ENCODE measurements at regions not wholly inside any gene's neighbourhood (a gene's known extent, or its start where the extent isn't known, plus 50 kb on each side); places are given as distances from the start of the nearest gene placed in this dataset.

GRCh38 chr4:165748321-165748720 lies 124.7 kb upstream of the TLL1 start:
- Histone ChIP-seq H3K4me1 (no peaks in the 10 kb centered on the region), H3K4me3 (no peak overlapping the region), H3K36me3 (no peaks in the 10 kb centered on the region), H3K27me3 (no peaks in the 10 kb centered on the region), H3K9me3 (no peaks in the 10 kb centered on the region), H3K27ac (no peak overlapping the region)
- TF ChIP-seq POLR2A (IDR thresholded peaks at IDR 0.05), result no peak
- no peak for TF ChIP-seq CTCF (IDR thresholded peaks at IDR 0.05)
- 50 to 71% (median 61%) methylated on average over 1 of the region's 1 CpG for WGBS, 4 donors
- ATAC-seq (no peak), DNase-seq (no peak)
- intact Hi-C loops (cut with DNase I), result no loop called here

GRCh38 chr4:165751882-165752281 lies 121.2 kb upstream of the TLL1 start:
- Histone ChIP-seq H3K4me3 (no peak overlapping the region), H3K4me1 (no peaks in the 10 kb centered on the region), H3K27ac (no peak overlapping the region), H3K27me3 (no peaks in the 10 kb centered on the region), H3K9me3 (no peaks in the 10 kb centered on the region), H3K36me3 (no peaks in the 10 kb centered on the region)
- ATAC-seq (no peak), DNase-seq (no peak)
- WGBS, 4 donors, result 57 to 64% (median 59%) methylated on average over 4 of the region's 4 CpGs
- intact Hi-C loops (cut with DNase I), result no loop called here
- no peak for TF ChIP-seq CTCF (IDR thresholded peaks at IDR 0.05)
- TF ChIP-seq POLR2A (IDR thresholded peaks at IDR 0.05), result no peak

GRCh38 chr4:165754664-165755063 lies 118.4 kb upstream of the TLL1 start:
- intact Hi-C loops (cut with DNase I), result no loop called here
- Histone ChIP-seq H3K36me3 (no peaks in the 10 kb centered on the region), H3K4me3 (no peak overlapping the region), H3K27me3 (no peaks in the 10 kb centered on the region), H3K27ac (no peak overlapping the region), H3K4me1 (peaks cover 0 to 6% (median 0%) of the 10 kb centered on the region in 12 donors), H3K9me3 (no peaks in the 10 kb centered on the region)
- TF ChIP-seq POLR2A (IDR thresholded peaks at IDR 0.05) (no peak), CTCF (IDR thresholded peaks at IDR 0.05) (no peak)
- WGBS, 4 donors, result 80 to 88% (median 84%) methylated on average over 4 of the region's 4 CpGs
- ATAC-seq, result no peak
- no peak for DNase-seq

GRCh38 chr4:165756836-165757235 lies 116.2 kb upstream of the TLL1 start:
- no peaks in the 10 kb centered on the region for H3K27me3 ChIP-seq
- WGBS, 4 donors, result 74 to 86% (median 86%) methylated on average over 1 of the region's 1 CpG
- ATAC-seq, result no peak
- no peak overlapping the region for H3K27ac ChIP-seq
- peaks cover 0 to 6% (median 0%) of the 10 kb centered on the region in 12 donors for H3K4me1 ChIP-seq
- intact Hi-C loops (cut with DNase I), result no loop called here
- TF ChIP-seq CTCF (IDR thresholded peaks at IDR 0.05) (no peak), POLR2A (IDR thresholded peaks at IDR 0.05) (no peak)
- no peak overlapping the region for H3K4me3 ChIP-seq
- no peaks in the 10 kb centered on the region for H3K9me3 ChIP-seq
- no peak for DNase-seq
- H3K36me3 ChIP-seq, result no peaks in the 10 kb centered on the region

All from heart left ventricle (tissue), 16 donors.